ENCODE measurements at regions not wholly inside any gene's neighbourhood (a gene's known extent, or its start where the extent isn't known, plus 50 kb on each side); places are given as distances from the start of the nearest gene placed in this dataset.

DNA sequence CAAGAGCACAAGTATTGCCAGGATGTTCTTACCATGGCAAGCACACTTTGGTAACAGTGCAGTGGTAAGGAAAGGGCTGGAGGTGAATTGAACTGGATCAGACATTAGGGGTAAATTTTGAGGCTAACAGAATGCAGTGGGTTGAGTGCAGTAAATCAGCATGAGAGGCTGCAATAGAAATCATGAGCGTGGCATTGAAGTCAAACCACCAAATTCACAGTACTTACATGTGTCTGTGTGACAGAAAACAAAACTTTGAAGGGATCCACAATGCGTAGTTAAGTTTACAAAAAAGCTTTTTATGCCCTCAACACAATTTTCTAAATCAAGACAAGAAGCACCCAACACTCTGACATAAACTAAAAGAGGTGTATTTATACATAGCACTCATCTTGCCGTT is 428.0 kb upstream of the ARHGEF26 start:
- TF ChIP-seq EZH2phosphoT487 (IDR thresholded peaks at IDR 0.05; ENCODE audit: low read depth) (no peak), CTCF (IDR thresholded peaks at IDR 0.05; ENCODE audit: low read depth, low read length) (no peak)
